ENCODE measurements at regions not wholly inside any gene's neighbourhood (a gene's known extent, or its start where the extent isn't known, plus 50 kb on each side); places are given as distances from the start of the nearest gene placed in this dataset.

GRCh38 chr7:32676249-32676941 is 181.1 kb downstream of the AVL9 start (continued):
- no peak for TF ChIP-seq POU6F1 (CRISPR knock-in tag; IDR thresholded peaks at IDR 0.05; ENCODE audit: borderline replicate concordance, low read depth)

GRCh38 chr7:32673275-32673983 is 178.1 kb downstream of the AVL9 start:
- no peak for TF ChIP-seq RARB (CRISPR knock-in tag; IDR thresholded peaks at IDR 0.05)
- no peak for TF ChIP-seq BACH2 (CRISPR knock-in tag; IDR thresholded peaks at IDR 0.05; ENCODE audit: borderline replicate concordance)
- TF ChIP-seq ZFP3 (CRISPR knock-in tag; IDR thresholded peaks at IDR 0.05): no peak
- no peak for TF ChIP-seq ZNF8 (CRISPR knock-in tag; IDR thresholded peaks at IDR 0.05)
- TF ChIP-seq PATZ1 (CRISPR knock-in tag; IDR thresholded peaks at IDR 0.05; ENCODE audit: borderline replicate concordance): no peak
- TF ChIP-seq ZNF70 (CRISPR knock-in tag; IDR thresholded peaks at IDR 0.05): no peak
- TF ChIP-seq ZNF565 (CRISPR knock-in tag; conservative IDR thresholded peaks at IDR 0.05; ENCODE audit: low read depth): no peak
- TF ChIP-seq OSR1 (CRISPR knock-in tag; IDR thresholded peaks at IDR 0.05): no peak
- no peak for TF ChIP-seq GLIS3 (CRISPR knock-in tag; IDR thresholded peaks at IDR 0.05)
- TF ChIP-seq PPARA (CRISPR knock-in tag; IDR thresholded peaks at IDR 0.05; ENCODE audit: borderline replicate concordance): no peak
- TF ChIP-seq TSHZ2 (CRISPR knock-in tag; IDR thresholded peaks at IDR 0.05): no peak
- no peak for TF ChIP-seq TOX (CRISPR knock-in tag; IDR thresholded peaks at IDR 0.05; ENCODE audit: borderline replicate concordance)
- TF ChIP-seq SNAI2 (CRISPR knock-in tag; IDR thresholded peaks at IDR 0.05): no peak
- no peak for TF ChIP-seq ESRRG (CRISPR knock-in tag; IDR thresholded peaks at IDR 0.05)
- no peak for ATAC-seq

- ATAC-seq: peak; percentile 57
- TF ChIP-seq CSRNP3 (CRISPR knock-in tag; IDR thresholded peaks at IDR 0.05): no peak
- peak; percentile 38 for TF ChIP-seq ISL1 (CRISPR knock-in tag; IDR thresholded peaks at IDR 0.05)
These were observed 175.1 kb downstream of the AVL9 start for GRCh38 chr7:32670110-32671025.

- ATAC-seq: peak; percentile 78
These were observed 174.0 kb downstream of the AVL9 start for GRCh38 chr7:32669173-32669870.
